Spinal cord (tissue), 9 donors: ENCODE measurements at regions not wholly inside any gene's neighbourhood (a gene's known extent, or its start where the extent isn't known, plus 50 kb on each side); places are given as distances from the start of the nearest gene placed in this dataset.

Experiments used
- DNase-seq, 6 donors: peaks; one replicate each; pipeline versions ENCODE4 v3.0.0 to v3.0.0-alpha.2; 2013 to 2015; ENCODE audit warnings: low spot score in 6 of 6, low read depth in 4 of 6
- H3K27ac ChIP-seq: one replicate; pipeline ENCODE4 v1.5.1; 2013; ENCODE audit warnings: low read depth, low read length, control low read depth
- H3K27me3 ChIP-seq: one replicate; pipeline ENCODE4 v1.6.1; 2013; ENCODE audit warnings: low read length; ENCODE audit not compliant: control insufficient read depth, insufficient read depth
- H3K36me3 ChIP-seq: one replicate; pipeline ENCODE4 v1.6.1; 2013; ENCODE audit warnings: low read length; ENCODE audit not compliant: control insufficient read depth, insufficient read depth
- H3K4me1 ChIP-seq: one replicate; pipeline ENCODE4 v1.6.1; 2013; ENCODE audit warnings: low read length; ENCODE audit not compliant: control insufficient read depth, insufficient read depth
- H3K4me3 ChIP-seq: one replicate; pipeline ENCODE4 v1.5.1; 2013; ENCODE audit warnings: low read depth, low read length, control low read depth
- H3K9me3 ChIP-seq: one replicate; pipeline ENCODE4 v1.6.1; 2013; ENCODE audit warnings: low read length; ENCODE audit not compliant: control insufficient read depth, insufficient read depth
- WGBS: methylation state at CpG from one replicate; pipeline ENCODE4 v1.1.5; 2013; ENCODE audit warnings: missing lambda C conversion rate; ENCODE audit not compliant: insufficient coverage; 5-methylcytosine and 5-hydroxymethylcytosine counted together
- donor health status: healthy.

- no peak for DNase-seq
- Histone ChIP-seq H3K4me3 (no peak overlapping the region), H3K36me3 (no peaks in the 10 kb centered on the region), H3K27me3 (no peaks in the 10 kb centered on the region), H3K9me3 (no peaks in the 10 kb centered on the region), H3K27ac (no peak overlapping the region), H3K4me1 (no peaks in the 10 kb centered on the region)
Observed at GRCh38 chr2:33933203-33933602, 334.1 kb upstream of the FAM98A start.

DNA sequence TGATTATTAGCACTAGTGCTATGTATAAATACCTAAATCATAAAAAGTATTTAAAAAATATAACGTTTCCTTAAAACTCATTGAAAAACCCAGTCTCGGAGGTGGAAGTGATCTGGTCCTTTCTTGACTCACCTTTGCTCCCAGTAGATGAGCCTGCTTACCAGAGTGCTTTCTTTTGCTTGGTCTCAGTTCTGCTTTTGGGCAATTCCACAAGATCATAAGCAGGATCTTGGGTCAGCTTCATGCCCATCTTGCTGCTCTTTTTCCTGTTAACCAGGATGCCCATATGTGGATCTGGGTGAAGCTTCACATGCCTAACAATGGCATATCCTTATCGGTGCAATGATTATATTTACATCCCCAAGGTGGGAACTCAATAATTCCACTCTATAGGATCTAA lies 332.1 kb upstream of the FAM98A start:
- Histone ChIP-seq H3K27me3 (no peaks in the 10 kb centered on the region), H3K4me3 (no peak overlapping the region), H3K9me3 (peaks cover 2% of the 10 kb centered on the region), H3K36me3 (no peaks in the 10 kb centered on the region), H3K27ac (no peak overlapping the region), H3K4me1 (no peaks in the 10 kb centered on the region)
- WGBS = 92% methylated on average over 1 of the region's 3 CpGs
- no peak for DNase-seq

GRCh38 chr2:33929467-33929866 lies 330.4 kb upstream of the FAM98A start:
- Histone ChIP-seq H3K27ac (no peak overlapping the region), H3K36me3 (no peaks in the 10 kb centered on the region), H3K4me1 (no peaks in the 10 kb centered on the region), H3K27me3 (no peaks in the 10 kb centered on the region), H3K9me3 (peaks cover 2% of the 10 kb centered on the region), H3K4me3 (no peak overlapping the region)
- no CpG with 5 or more reads among the region's 4 CpGs for WGBS
- DNase-seq = no peak

DNA sequence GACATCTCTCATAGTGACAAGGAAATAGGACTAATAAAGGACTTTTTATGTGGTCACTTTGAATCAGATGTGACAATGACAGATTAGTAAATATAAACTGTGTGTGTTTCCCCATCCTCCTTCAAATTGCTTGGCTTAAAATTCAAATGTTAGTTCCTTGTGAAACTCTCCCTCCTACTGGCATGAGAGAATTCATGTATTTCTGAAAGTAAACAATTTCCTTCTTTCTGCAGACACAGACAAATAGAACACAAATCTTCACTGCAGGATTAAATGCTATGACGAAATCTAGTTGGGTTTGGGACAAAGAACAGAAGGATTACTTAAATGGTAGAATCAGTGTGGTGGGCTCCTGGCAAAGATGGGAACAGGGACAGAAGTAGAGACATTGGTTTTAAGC lies 328.7 kb upstream of the FAM98A start:
- no peaks in the 10 kb centered on the region for H3K27me3 ChIP-seq
- H3K36me3 ChIP-seq = no peaks in the 10 kb centered on the region
- 50% methylated on average over 1 of the region's 1 CpG for WGBS
- H3K27ac ChIP-seq = no peak overlapping the region
- no peaks in the 10 kb centered on the region for H3K4me1 ChIP-seq
- no peak overlapping the region for H3K4me3 ChIP-seq
- peaks cover 2% of the 10 kb centered on the region for H3K9me3 ChIP-seq
- no peak for DNase-seq

- Histone ChIP-seq H3K27me3 (no peaks in the 10 kb centered on the region), H3K4me1 (no peaks in the 10 kb centered on the region), H3K27ac (no peak overlapping the region), H3K36me3 (no peaks in the 10 kb centered on the region), H3K9me3 (peaks cover 2% of the 10 kb centered on the region), H3K4me3 (no peak overlapping the region)
- no CpG with 5 or more reads among the region's 1 CpG for WGBS
- no peak for DNase-seq
Observed at GRCh38 chr2:33925311-33925710, 326.2 kb upstream of the FAM98A start.

- DNase-seq = no peak
- Histone ChIP-seq H3K4me1 (no peaks in the 10 kb centered on the region), H3K4me3 (no peak overlapping the region), H3K27ac (no peak overlapping the region), H3K36me3 (no peaks in the 10 kb centered on the region), H3K27me3 (no peaks in the 10 kb centered on the region), H3K9me3 (peaks cover 2% of the 10 kb centered on the region)
- WGBS = 38% methylated on average over 2 of the region's 3 CpGs
Observed at GRCh38 chr2:33924586-33925169, 325.6 kb upstream of the FAM98A start.

DNA sequence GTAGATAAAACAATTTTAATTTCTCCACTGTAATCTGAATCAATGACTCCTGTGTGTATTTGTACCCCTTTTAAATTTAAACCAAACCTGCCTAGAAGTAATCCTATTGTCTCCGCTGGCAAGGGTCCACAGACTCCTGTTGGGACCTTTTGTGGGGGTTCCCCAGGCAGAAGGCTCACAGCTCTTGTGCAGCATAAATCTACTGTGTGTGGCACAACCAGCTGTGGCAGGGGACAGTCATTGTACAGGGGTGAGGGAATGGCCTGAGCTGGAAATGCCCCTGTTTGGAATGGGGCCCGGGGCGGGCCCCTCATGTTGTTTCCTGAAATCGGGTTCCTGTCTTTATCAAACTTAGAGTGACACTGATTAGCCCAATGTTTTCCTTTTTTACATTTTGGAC lies 318.2 kb upstream of the FAM98A start:
- H3K27me3 ChIP-seq = no peaks in the 10 kb centered on the region
- no peaks in the 10 kb centered on the region for H3K4me1 ChIP-seq
- H3K27ac ChIP-seq = no peak overlapping the region
- no peaks in the 10 kb centered on the region for H3K36me3 ChIP-seq
- WGBS = 30% methylated on average over 4 of the region's 4 CpGs
- H3K9me3 ChIP-seq = no peaks in the 10 kb centered on the region
- no peak overlapping the region for H3K4me3 ChIP-seq
- peak in 1 of 6 donors; percentile 47 for DNase-seq

DNA sequence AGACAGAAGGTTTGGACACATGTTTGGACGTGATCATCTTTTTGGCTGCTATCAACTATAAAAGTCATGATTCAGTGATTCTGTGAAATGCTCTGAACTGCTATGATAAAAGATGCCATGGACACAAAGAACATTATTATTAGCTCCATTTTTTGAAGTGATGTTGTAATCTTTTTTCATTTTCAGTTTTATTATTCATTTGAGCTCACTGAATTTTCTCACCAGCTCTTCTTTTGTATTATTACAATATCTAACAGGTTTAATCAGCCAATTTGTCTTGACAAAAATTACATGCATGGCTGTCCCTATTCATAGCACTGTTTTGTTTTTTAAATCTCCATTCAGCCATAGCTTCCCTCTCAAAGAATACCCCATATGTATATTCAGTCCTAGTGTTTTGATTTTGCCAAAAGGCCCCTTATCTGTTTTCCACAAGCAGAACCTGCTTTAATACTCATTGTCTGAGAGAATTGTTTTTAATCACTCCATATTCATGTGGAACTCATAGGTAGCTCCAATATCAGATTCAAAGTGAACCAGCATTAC lies 314.0 kb upstream of the FAM98A start:
- Histone ChIP-seq H3K36me3 (no peaks in the 10 kb centered on the region), H3K27me3 (no peaks in the 10 kb centered on the region), H3K27ac (no peak overlapping the region), H3K9me3 (no peaks in the 10 kb centered on the region), H3K4me1 (no peaks in the 10 kb centered on the region), H3K4me3 (no peak overlapping the region)
- no peak for DNase-seq
- WGBS = no CpG with 5 or more reads among the region's 1 CpG

- Histone ChIP-seq H3K27ac (no peak overlapping the region), H3K27me3 (no peaks in the 10 kb centered on the region), H3K4me1 (no peaks in the 10 kb centered on the region), H3K36me3 (no peaks in the 10 kb centered on the region), H3K9me3 (no peaks in the 10 kb centered on the region), H3K4me3 (no peak overlapping the region)
- no peak for DNase-seq
- 80% methylated on average over 1 of the region's 2 CpGs for WGBS
Observed at GRCh38 chr2:33911327-33911726, 312.2 kb upstream of the FAM98A start.

- no peaks in the 10 kb centered on the region for H3K4me1 ChIP-seq
- no peaks in the 10 kb centered on the region for H3K27me3 ChIP-seq
- H3K4me3 ChIP-seq = no peak overlapping the region
- H3K27ac ChIP-seq = no peak overlapping the region
- DNase-seq = no peak
- H3K9me3 ChIP-seq = no peaks in the 10 kb centered on the region
- WGBS = 73% methylated on average over 6 of the region's 8 CpGs
- no peaks in the 10 kb centered on the region for H3K36me3 ChIP-seq
Observed at GRCh38 chr2:33909945-33910695, 311.0 kb upstream of the FAM98A start.
